ENCODE measurements at regions not wholly inside any gene's neighbourhood (a gene's known extent, or its start where the extent isn't known, plus 50 kb on each side); places are given as distances from the start of the nearest gene placed in this dataset.

DNA sequence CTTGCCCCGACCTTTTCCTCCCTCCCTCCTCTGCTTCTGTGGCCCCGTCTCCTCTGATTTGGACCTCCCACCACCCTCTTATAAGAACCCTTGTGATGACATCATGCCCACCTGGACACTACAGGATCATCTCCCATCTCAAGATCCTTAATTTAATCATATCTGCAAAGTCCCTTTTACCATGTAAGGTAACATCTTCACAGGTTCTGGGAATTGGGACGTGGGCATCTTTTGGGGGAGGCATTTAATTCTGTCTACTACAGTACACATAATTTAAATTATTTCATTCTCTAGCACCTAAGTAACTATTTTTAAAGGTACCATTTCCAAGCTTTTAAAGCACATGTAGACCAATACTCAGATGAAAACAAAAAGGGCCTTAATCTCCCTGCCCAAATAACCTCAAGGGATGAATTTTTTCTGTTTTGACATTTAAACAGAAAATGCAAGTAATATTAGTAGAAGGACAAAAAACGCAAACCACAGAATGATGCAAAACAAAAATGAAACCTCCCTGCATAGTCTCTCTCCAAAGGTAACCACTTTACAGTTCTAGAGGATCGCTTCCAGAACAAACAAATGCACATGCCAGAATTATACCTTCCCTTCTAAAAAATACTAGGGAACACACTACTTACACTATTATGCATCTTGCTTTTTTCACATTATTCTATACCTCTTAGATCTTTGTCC, 222.1 kb downstream of the AACS start:
- TF ChIP-seq, protein P1, sequence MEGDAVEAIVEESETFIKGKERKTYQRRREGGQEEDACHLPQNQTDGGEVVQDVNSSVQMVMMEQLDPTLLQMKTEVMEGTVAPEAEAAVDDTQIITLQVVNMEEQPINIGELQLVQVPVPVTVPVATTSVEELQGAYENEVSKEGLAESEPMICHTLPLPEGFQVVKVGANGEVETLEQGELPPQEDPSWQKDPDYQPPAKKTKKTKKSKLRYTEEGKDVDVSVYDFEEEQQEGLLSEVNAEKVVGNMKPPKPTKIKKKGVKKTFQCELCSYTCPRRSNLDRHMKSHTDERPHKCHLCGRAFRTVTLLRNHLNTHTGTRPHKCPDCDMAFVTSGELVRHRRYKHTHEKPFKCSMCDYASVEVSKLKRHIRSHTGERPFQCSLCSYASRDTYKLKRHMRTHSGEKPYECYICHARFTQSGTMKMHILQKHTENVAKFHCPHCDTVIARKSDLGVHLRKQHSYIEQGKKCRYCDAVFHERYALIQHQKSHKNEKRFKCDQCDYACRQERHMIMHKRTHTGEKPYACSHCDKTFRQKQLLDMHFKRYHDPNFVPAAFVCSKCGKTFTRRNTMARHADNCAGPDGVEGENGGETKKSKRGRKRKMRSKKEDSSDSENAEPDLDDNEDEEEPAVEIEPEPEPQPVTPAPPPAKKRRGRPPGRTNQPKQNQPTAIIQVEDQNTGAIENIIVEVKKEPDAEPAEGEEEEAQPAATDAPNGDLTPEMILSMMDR (IDR thresholded peaks at IDR 0.05), result no peak
- TF ChIP-seq EZH2 (IDR thresholded peaks at IDR 0.05; ENCODE audit: borderline replicate concordance, insufficient read depth, low read depth, low read length, poor library complexity, severe bottlenecking), result no peak

Measured in B cell (primary cell).